GM19025 (cell line): ENCODE measurements at regions not wholly inside any gene's neighbourhood (a gene's known extent, or its start where the extent isn't known, plus 50 kb on each side); places are given as distances from the start of the nearest gene placed in this dataset.

ENCODE experiments used
- ATAC-seq: cut with Tn5 transposase; IDR thresholded peaks from one replicate; pipeline ENCODE4 v1.9.1; 2021; ENCODE audit warnings: mild to moderate bottlenecking, low read depth, moderate library complexity; ENCODE audit not compliant: unreplicated experiment

DNA sequence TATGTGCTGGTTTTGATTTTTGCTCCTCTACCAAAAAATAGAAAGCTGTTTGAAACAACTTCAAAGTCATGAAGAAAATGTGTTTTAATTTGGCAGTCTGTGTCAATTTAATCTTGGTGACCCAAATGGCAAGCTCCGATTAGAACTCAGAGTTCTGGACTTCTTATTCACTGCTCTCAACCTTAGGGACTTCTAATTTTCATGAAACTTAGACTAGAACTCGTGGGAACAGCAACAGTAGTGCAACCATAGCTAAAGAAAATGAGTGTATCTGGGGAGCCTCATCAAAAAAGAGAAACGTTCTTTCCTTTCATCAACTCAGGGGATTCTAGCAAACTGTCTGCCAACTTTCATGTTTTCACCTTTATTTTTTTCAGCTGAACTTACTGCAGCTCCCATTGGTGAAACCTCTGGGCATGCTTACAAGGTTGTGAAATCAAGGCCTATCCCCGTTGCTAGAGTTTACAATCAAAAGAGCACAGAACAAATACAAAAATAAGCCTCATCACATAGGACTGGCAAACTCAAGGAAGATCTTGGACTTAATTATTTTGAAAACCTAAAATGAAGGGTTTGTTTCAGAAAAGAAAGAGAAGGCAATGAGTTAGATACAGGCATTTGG is 114.0 kb upstream of the HSF2 start:
- no peak for ATAC-seq

DNA sequence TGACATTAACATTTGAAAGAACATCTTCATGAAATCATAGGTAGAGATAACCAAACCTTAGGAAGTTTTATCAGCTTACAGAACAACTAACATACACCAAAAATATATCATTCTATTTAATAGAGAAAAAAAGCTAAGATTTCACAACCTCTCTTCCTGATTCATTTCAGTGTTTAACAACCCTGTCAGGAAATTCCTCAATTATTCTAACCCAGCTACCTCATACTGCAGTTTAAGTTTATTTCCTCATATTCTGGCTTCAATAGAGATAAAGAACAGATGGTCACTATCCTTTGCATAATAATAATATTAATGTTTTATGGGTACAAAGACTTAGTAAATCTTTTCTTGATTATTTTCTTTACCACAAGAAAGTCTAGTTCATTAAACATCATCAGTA is 112.9 kb upstream of the HSF2 start:
- ATAC-seq: no peak

DNA sequence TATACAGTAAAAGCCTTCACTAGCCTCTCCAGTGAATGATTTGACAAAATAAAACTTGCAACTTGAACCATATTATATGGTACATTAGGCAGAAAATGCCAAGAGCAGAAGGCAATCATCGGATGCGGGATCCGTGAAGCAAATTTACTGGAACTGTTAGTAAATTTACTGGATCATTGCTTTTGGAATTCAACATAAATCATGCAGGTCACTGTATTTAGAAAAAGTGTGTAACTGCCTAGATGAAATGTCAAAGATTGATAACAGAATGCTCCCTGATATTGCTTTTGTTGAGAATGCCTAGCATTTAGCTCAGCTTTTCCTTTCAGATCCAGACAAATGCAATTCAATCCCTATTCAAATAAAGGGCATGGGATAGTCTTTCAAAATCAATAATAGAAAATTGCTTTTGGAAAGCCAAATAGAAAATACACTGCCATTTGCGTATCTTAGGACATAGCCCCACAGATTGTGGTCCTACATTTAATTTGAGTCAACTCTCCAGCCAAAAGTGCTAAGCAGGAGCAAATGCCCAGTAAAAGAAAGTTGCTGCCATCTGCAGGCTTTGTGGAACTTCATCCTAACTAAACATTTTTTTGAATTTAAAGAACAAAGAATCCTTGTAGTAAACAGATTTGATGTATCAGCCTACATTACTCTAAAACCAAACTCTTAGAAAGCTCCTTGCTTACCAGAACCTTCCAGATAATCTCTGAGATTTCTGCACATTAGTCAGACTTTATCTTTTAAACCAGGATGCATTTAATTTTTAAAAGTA is 109.5 kb upstream of the HSF2 start:
- ATAC-seq: no peak

DNA sequence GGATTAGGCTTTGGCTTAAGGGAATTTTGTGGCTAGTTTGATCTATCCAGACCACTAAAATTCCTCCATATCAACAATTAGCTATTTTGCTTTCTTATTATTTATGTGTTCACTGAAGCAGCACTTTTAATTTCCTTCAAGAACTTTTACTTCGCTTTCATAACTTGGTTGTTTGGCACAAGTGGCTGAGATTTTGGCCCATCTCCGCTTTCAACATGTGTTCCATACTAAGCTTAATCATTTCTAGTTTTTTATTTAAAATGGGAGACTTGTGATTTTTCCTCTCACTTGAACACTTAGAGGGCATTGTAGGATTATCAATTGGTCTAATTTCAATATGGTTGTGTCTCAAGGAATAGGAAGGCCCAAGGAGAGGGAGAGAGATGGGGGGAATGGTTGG is 102.4 kb upstream of the HSF2 start:
- ATAC-seq: no peak

DNA sequence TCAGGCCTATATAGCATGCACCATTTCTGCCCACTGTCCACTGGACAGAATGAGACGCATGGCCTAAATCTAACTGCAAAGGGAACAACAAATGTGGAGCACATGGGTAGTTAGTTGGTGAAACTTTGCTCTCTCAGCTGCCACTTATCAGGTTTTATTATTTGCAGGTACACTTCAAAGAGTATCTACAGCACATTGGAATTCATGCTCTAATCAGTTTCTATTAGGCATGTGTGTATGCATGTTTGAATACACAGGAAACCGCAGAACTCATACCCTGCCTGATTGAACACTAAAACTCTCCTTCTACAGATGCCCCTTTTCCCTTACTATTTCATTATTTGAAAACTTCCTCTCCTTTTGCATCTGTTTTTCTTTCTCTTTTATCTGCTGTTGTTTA is 97.4 kb upstream of the HSF2 start:
- no peak for ATAC-seq

DNA sequence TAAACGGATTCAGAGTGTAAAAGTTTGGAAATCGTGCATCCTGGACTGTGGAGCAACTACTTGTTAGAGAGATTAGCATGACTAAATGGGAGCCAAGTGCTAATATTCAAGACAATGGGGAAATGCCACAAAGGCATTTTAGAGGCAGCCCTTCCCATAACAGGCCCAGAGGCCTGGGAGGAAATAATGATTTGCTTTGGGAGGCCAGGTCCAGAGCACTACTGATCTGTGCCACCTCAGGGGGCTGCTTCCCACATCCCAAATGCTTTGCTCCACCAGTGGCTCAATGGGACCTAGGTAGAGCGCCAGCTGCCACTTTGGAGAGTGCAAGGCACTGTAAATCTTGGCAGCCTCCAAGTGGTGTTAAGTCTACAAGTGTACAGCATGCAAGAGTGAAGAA is 91.9 kb upstream of the HSF2 start:
- no peak for ATAC-seq

DNA sequence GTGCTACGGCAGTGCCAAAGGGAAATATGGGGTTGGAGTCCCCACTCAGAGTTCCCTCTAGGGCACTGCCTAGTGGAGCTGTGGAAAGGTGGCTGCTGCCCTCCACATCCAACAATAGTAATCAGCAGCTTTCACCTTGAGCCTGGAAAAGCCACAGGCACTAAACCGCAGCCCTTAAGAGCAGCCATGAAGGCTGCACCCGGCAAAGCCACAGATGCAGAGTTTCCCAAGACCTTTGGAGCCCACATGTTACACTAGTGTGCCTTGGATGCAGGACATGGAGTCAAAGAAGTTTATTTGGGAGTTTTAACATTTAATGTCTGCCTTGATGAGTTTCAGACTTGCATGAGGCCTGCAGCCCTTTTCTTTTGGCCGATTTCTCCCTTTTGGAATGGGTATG is 91.4 kb upstream of the HSF2 start:
- no peak for ATAC-seq

DNA sequence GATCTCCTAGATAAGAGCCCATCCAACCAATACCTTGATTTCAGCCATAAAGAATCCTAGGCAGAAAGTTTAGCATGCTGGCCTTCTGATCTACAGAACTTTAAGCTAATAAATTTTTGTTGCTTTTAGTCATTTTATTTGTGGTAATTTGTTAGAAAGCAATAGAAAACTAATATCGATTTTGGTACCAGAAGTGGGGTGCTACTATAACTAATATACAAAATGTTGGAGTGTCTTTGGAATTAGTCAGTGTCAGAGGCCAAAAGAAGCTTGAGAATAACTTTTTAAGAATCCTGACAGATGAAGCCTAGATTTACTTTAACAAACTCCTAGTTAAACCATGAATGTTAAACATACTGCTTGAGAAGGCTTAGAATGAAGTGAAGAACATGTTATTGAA is 83.6 kb upstream of the HSF2 start:
- ATAC-seq: no peak

DNA sequence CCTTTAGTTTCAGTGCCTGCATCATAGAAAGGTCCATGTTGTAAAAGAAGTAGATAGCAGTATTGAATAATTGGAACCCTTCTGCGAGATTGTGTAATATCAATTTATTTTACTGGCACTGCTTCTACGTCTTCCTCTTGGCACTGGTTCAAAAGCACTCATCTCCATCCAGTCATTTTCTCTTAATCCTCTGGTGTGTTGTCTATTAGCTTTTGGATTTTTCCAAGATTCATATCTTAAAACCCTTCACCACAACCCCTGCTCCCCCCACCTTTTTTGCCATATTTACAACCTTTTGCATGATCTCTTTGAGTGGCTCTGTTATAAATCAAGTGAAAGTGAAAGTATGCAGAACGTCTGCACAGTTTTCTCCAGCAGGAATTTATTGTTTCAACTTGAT is 76.6 kb upstream of the HSF2 start:
- ATAC-seq: no peak

DNA sequence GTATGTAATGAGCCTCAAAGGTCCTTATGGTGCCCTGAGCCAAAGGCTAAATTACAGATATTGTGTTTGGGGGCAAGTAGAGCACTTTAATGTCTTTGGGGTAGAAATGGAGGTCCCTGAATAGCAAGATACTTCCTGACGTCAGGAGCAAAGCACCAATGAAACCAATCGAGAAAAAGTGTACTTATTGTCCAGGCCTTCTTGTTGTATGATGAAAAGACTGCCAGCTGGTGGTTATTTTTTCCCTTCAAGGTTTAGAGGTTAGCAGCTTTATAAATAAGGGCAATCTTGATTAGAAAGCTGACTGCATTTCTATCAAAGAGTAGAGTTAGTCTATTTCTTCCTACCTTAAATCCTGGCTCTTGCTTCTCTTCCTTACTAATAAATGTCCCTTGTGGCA is 76.1 kb upstream of the HSF2 start:
- no peak for ATAC-seq

DNA sequence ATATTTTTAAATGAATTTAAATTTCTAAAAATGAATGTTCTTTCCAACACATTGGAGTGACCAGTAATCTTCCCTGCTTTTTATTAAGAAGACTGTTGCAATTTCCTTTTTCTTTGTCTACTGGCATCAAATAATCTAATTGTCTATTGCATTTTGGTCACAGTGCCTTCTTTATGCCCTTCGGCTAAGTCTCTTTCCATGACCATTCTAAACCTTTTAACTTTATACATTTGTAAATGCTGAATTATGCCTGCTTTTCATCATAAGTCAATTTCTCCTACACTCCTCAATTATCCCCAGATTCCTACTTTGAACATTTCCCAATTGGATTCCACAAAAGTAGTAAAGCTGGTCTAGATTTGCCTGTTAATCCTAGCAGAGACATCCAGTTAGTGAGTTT is 69.1 kb upstream of the HSF2 start:
- no peak for ATAC-seq

DNA sequence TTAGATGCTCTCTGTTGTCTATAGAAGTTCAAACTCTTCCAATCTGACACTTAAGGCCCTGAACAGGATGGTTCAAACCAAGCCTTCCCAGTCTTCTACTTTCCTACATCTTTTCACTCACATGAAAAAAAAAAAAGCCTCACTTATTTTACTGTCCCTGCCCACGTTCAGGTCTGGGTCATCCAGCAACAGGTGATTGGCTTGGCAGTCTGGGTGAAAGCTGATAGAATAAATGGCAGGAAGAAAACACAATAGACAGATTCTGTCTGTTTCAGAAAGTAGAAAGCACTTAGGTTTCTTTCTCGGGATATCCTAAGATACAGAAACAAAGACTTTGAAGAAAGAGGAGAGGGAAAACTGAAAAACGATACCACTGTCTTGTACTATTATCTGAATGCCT is 61.8 kb upstream of the HSF2 start:
- ATAC-seq: no peak

DNA sequence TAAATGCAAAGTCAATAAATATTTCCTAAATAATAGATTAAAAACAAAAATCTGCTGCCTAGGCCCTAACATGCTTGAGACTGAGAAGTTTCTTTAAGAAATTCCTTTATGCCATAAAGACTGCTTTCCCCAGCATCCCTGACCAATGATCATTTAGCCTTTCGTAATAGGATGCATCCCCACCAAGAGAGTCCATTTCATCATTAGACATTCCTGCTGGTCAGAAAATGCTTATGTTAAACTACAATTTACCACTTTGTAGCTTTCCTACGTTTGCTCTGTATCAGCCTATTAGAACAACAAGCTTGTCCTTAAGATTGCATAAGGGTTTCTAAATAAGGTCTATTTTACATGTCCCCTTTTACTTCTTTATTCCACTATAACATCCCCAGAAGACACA is 59.8 kb upstream of the HSF2 start:
- no peak for ATAC-seq

DNA sequence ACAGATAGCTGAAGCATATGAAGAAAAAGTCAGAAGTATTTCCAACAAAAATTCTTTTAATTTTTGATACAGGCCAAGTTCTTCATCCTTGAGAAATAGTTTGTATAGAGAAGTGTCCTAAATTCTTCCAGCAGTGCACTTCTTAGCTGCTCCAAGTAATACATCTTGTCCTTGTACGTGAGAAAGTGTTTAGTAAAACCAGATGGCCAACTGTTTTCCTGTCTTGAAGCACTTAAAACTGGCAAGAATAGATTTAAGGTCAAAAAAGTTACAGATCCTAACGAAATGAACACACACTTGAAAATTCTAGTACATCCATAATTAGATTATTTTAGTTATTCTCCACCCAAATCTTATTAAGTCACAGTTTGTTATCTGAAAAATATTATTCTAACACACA is 52.2 kb upstream of the HSF2 start:
- no peak for ATAC-seq

DNA sequence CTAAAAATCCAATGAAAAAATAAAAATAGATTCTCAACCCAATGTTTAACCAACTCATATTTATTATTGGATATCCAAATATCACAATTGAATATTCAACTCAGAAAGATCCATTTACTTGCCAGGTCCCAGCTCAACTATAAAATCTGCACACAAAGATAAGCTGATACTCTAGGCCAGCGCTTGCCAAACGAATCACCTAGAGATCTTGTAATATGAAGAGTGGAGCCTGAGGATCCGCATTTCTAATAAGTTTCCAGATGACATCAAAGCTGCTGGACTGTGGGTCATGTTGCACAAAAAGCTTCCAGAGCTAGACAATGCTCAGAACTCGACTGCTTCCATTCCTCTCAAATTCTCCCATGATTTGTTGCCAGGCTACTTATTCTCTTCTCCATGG is 51.7 kb upstream of the HSF2 start:
- ATAC-seq: no peak
